Glutamatergic neuron (in vitro differentiated cells): ENCODE measurements at regions not wholly inside any gene's neighbourhood (a gene's known extent, or its start where the extent isn't known, plus 50 kb on each side); places are given as distances from the start of the nearest gene placed in this dataset.

Source experiments
- DNase-seq: peaks from one replicate; pipeline ENCODE4 v3.0.0; 2022
- H3K27ac Mint-ChIP-seq: one replicate; pipeline ENCODE4 v1.8.0; 2020; ENCODE audit warnings: mild to moderate bottlenecking, mixed read lengths, inconsistent platforms; ENCODE audit not compliant: unreplicated experiment
- H3K27me3 Mint-ChIP-seq: one replicate; pipeline ENCODE4 v1.8.0; 2020; ENCODE audit warnings: mild to moderate bottlenecking, moderate library complexity, mixed read lengths, inconsistent platforms; ENCODE audit not compliant: unreplicated experiment
- H3K36me3 Mint-ChIP-seq: one replicate; pipeline ENCODE4 v1.8.0; 2020; ENCODE audit warnings: mild to moderate bottlenecking, mixed read lengths, inconsistent platforms; ENCODE audit not compliant: unreplicated experiment
- H3K4me1 Mint-ChIP-seq: one replicate; pipeline ENCODE4 v1.8.0; 2020; ENCODE audit warnings: mild to moderate bottlenecking, low read depth, mixed read lengths, inconsistent platforms; ENCODE audit not compliant: unreplicated experiment
- H3K4me3 Mint-ChIP-seq: one replicate; pipeline ENCODE4 v1.8.0; 2020; ENCODE audit warnings: mild to moderate bottlenecking, mixed read lengths, inconsistent platforms; ENCODE audit not compliant: unreplicated experiment
- H3K9me3 Mint-ChIP-seq: one replicate; pipeline ENCODE4 v1.8.0; 2020; ENCODE audit warnings: mild to moderate bottlenecking, moderate library complexity, mixed read lengths, inconsistent platforms; ENCODE audit not compliant: unreplicated experiment
- TF ChIP-seq, protein P1 (sequence below): fragments of 200-600 bp; sonication (generic); IDR thresholded peaks from one replicate; pipeline ENCODE4 v1.5.0; 2021; ENCODE audit not compliant: partially characterized antibody, unreplicated experiment

GRCh38 chr3:70774641-70775040 is 462.2 kb upstream of the MDFIC2 start:
- no peaks in the 10 kb centered on the region for H3K27me3 Mint-ChIP-seq

DNA sequence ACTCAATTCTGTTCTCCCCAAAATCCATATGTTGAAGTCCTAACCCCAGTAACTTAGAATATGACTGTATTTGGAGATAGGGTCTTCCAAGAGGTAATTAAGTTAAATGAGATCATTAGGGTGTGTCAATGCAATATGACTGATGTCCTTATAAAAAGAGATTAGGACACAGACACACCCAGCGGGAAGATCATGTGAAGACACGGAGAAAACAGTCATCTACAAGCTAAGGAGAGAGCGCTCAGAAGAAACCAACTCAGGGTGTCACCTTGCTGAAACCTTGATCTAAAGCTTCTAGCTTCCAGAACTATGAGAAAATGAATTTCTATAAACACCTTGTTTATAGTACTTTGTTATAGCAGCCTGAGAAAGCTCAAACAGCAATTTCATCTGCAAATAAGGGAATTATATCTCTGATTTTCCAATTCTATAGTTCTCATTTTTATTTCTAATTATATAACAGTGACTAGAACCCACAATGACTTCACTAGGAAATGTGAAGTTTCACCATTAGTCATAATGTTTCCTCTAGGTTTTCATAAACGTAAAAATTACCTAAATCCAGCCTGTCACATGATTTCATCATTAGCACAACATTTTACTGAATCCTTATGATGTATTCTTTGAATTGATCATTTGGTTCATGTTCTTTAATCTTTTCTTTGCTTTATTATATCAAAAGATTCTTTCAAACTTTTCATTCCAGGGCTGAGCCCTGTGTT is 459.1 kb upstream of the MDFIC2 start:
- Mint-ChIP-seq H3K27me3 (no peaks in the 10 kb centered on the region), H3K4me3 (no peak overlapping the region), H3K9me3 (no peaks in the 10 kb centered on the region), H3K27ac (no peak overlapping the region), H3K36me3 (no peaks in the 10 kb centered on the region), H3K4me1 (no peaks in the 10 kb centered on the region)
- no peak for DNase-seq
- TF ChIP-seq, protein P1, sequence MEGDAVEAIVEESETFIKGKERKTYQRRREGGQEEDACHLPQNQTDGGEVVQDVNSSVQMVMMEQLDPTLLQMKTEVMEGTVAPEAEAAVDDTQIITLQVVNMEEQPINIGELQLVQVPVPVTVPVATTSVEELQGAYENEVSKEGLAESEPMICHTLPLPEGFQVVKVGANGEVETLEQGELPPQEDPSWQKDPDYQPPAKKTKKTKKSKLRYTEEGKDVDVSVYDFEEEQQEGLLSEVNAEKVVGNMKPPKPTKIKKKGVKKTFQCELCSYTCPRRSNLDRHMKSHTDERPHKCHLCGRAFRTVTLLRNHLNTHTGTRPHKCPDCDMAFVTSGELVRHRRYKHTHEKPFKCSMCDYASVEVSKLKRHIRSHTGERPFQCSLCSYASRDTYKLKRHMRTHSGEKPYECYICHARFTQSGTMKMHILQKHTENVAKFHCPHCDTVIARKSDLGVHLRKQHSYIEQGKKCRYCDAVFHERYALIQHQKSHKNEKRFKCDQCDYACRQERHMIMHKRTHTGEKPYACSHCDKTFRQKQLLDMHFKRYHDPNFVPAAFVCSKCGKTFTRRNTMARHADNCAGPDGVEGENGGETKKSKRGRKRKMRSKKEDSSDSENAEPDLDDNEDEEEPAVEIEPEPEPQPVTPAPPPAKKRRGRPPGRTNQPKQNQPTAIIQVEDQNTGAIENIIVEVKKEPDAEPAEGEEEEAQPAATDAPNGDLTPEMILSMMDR, result no peak

More at GRCh38 chr3:70774641-70775040, 462.2 kb upstream of the MDFIC2 start:
- TF ChIP-seq, protein P1, result no peak
- Mint-ChIP-seq H3K4me1 (no peaks in the 10 kb centered on the region), H3K9me3 (no peaks in the 10 kb centered on the region), H3K27ac (no peak overlapping the region), H3K4me3 (no peak overlapping the region), H3K36me3 (no peaks in the 10 kb centered on the region)
- DNase-seq, result no peak

GRCh38 chr3:70770650-70771049 is 458.2 kb upstream of the MDFIC2 start:
- DNase-seq, result no peak
- no peak overlapping the region for H3K4me3 Mint-ChIP-seq
- no peaks in the 10 kb centered on the region for H3K9me3 Mint-ChIP-seq
- no peaks in the 10 kb centered on the region for H3K36me3 Mint-ChIP-seq
- no peaks in the 10 kb centered on the region for H3K4me1 Mint-ChIP-seq
- TF ChIP-seq, protein P1, result no peak
- H3K27ac Mint-ChIP-seq, result no peak overlapping the region
- no peaks in the 10 kb centered on the region for H3K27me3 Mint-ChIP-seq

DNA sequence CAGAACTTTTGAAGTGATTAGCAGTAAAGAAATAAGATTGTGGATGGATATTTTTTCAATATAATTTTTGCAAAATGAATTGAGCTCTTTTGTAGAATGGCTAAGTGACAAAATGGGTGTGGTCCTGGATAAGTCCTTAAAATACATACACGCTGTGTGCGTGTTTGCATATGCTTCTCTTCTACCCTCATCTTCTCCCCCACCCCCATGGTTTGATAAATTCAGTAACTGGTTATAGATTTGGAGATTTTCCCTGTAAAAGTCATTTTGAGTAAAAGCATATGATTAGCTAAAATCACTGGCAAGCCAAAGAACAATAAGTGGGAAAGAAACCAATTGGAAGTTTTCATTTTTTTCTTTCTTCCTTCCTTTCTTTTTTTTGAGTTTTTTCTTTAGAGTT is 453.9 kb upstream of the MDFIC2 start:
- TF ChIP-seq, protein P1, result no peak
- no peak overlapping the region for H3K4me3 Mint-ChIP-seq
- H3K27me3 Mint-ChIP-seq, result no peaks in the 10 kb centered on the region
- H3K4me1 Mint-ChIP-seq, result no peaks in the 10 kb centered on the region
- H3K27ac Mint-ChIP-seq, result no peak overlapping the region
- no peaks in the 10 kb centered on the region for H3K36me3 Mint-ChIP-seq
- DNase-seq, result no peak
- no peaks in the 10 kb centered on the region for H3K9me3 Mint-ChIP-seq

DNA sequence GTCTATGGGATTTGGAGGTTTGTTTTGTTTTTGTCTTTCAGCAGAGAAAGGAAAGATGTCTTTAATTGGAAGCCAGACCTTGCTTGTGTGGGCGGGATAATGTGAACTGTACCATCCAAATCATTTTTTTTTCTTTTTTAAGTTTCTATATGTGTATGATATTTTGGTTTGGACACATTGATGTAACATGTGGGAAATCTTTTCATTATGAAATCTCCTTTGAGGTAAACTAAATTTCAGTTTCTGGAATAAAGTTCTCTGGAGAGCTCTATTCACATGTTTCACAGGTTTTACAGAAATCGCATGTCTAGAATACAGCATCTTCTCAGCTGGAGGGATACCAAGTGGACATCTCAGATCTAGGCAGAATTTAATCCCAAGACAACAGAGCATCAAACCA is 451.5 kb upstream of the MDFIC2 start:
- no peaks in the 10 kb centered on the region for H3K4me1 Mint-ChIP-seq
- no peak overlapping the region for H3K4me3 Mint-ChIP-seq
- H3K27ac Mint-ChIP-seq, result no peak overlapping the region
- no peak for DNase-seq
- no peaks in the 10 kb centered on the region for H3K36me3 Mint-ChIP-seq
- H3K27me3 Mint-ChIP-seq, result no peaks in the 10 kb centered on the region
- H3K9me3 Mint-ChIP-seq, result no peaks in the 10 kb centered on the region
- TF ChIP-seq, protein P1, result no peak
